GM12892 (cell line): ENCODE measurements at regions not wholly inside any gene's neighbourhood (a gene's known extent, or its start where the extent isn't known, plus 50 kb on each side); places are given as distances from the start of the nearest gene placed in this dataset.
"Not testable (repeated sequence)": the region's sequence is repeated elsewhere in the genome, so short reads cannot be mapped to it uniquely, and the experiment has no call there.

Source experiments
- POLR2A ChIP-seq: IDR thresholded peaks from 2 replicates; pipeline ENCODE4 v1.6.1; 2011; ENCODE audit warnings: low read depth, low read length, control low read depth
- TAF1 ChIP-seq: IDR thresholded peaks from 2 replicates; pipeline ENCODE4 v1.6.1; 2011; ENCODE audit warnings: low read depth, mild to moderate bottlenecking, control low read depth, low read length, borderline replicate concordance

- TF ChIP-seq TAF1, POLR2A: not testable (repeated sequence)
Measured at GRCh38 chr21:5039926-5040325, 5481.5 kb upstream of the TPTE start.
